GM10266 (cell line): ENCODE measurements at regions not wholly inside any gene's neighbourhood (a gene's known extent, or its start where the extent isn't known, plus 50 kb on each side); places are given as distances from the start of the nearest gene placed in this dataset.
"Not testable (repeated sequence)": the region's sequence is repeated elsewhere in the genome, so short reads cannot be mapped to it uniquely, and the experiment has no call there.

Source experiments
- DNase-seq: peaks from one replicate; pipeline ENCODE4 v3.0.0; 2012; ENCODE audit errors: extremely low spot score
- CTCF ChIP-seq: IDR thresholded peaks from 2 replicates; pipeline ENCODE4 v1.5.1; 2012; ENCODE audit warnings: mild to moderate bottlenecking, low read depth; ENCODE audit not compliant: control insufficient read depth, insufficient read depth; ENCODE audit errors: missing control alignments

GRCh38 chr3:20458994-20459716 is 273.1 kb upstream of the SGO1 start:
- DNase-seq = no peak

GRCh38 chr3:20456511-20456910 is 270.5 kb upstream of the SGO1 start:
- no peak for DNase-seq
- no peak for TF ChIP-seq CTCF

More at GRCh38 chr3:20458994-20459716, 273.1 kb upstream of the SGO1 start:
- TF ChIP-seq CTCF = no peak

DNA sequence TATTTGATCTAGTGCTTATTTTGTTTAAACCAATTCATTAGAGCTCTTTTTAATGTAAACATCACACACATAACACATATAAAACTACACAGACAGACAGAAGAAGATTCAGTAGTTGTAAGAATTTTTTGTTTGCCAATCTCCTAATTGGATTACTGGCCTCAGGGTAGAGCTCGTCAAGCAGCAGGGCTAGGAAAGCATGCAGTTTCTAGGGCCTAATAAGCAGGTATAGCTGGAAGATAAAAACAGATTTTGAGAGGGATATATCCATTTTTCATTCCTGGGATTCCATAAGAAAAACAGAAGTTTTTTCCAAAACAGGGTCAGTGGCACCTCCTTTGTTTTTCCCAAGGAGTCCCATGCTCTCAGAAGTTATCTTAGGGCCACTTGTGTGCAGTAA is 265.2 kb upstream of the SGO1 start:
- no peak for DNase-seq
- no peak for TF ChIP-seq CTCF

GRCh38 chr3:20450611-20451010 is 264.6 kb upstream of the SGO1 start:
- TF ChIP-seq CTCF = no peak
- no peak for DNase-seq

GRCh38 chr3:20442846-20443245 is 256.8 kb upstream of the SGO1 start:
- DNase-seq = no peak
- no peak for TF ChIP-seq CTCF

GRCh38 chr3:20427268-20427667 is 241.3 kb upstream of the SGO1 start:
- DNase-seq = not testable (repeated sequence)

DNA sequence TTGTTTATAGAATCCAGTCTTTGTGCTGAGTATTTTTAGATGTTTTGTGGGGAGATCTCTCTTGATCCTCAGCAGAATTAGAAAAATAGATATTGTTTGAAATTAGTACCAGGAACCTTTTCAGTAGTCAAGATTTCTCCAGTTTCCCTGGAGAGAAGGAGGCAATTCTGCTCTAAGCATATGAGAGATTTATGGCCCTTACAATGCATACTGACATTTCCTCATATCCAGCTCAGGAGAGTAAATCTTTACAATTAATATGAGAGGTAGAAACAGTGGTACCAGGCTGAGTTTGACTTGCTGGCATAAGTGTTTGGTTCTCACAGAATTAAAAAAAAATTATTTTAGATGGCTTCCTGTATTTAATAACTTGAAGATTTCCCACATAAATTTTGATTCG is 239.1 kb upstream of the SGO1 start:
- no peak for DNase-seq

More for the DNA sequence above, 239.1 kb upstream of the SGO1 start:
- TF ChIP-seq CTCF = no peak
